Muscle layer of colon (tissue), 2 donors: ENCODE measurements at regions not wholly inside any gene's neighbourhood (a gene's known extent, or its start where the extent isn't known, plus 50 kb on each side); places are given as distances from the start of the nearest gene placed in this dataset.

Source experiments
- H3K27ac ChIP-seq: one replicate; pipeline ENCODE4 v1.7.0; 2013; ENCODE audit warnings: low read depth, mild to moderate bottlenecking, low read length, moderate library complexity
- H3K27me3 ChIP-seq, 2 donors: one replicate each; pipeline ENCODE4 v1.7.0; 2013; ENCODE audit warnings: low read length in 2 of 2, mild to moderate bottlenecking in 2 of 2; ENCODE audit not compliant: insufficient read depth in 2 of 2, control insufficient read depth in 1 of 2
- H3K36me3 ChIP-seq: one replicate; pipeline ENCODE4 v1.7.0; 2013; ENCODE audit warnings: mild to moderate bottlenecking, low read length; ENCODE audit not compliant: insufficient read depth
- H3K4me1 ChIP-seq: one replicate; pipeline ENCODE4 v1.7.0; 2013; ENCODE audit warnings: mild to moderate bottlenecking, low read length; ENCODE audit not compliant: insufficient read depth
- H3K4me3 ChIP-seq, 2 donors: one replicate each; pipeline ENCODE4 v1.7.0; 2013; ENCODE audit warnings: low read length in 2 of 2, low read depth in 1 of 2, mild to moderate bottlenecking in 1 of 2, moderate library complexity in 1 of 2
- H3K9ac ChIP-seq: one replicate; pipeline ENCODE4 v1.7.0; 2013; ENCODE audit warnings: low read length
- H3K9me3 ChIP-seq: one replicate; pipeline ENCODE4 v1.7.0; 2013; ENCODE audit warnings: mild to moderate bottlenecking, low read length
- donor health status: abdominal sarcoma.
- donor health status: Adenocarcinoma of cecum.

DNA sequence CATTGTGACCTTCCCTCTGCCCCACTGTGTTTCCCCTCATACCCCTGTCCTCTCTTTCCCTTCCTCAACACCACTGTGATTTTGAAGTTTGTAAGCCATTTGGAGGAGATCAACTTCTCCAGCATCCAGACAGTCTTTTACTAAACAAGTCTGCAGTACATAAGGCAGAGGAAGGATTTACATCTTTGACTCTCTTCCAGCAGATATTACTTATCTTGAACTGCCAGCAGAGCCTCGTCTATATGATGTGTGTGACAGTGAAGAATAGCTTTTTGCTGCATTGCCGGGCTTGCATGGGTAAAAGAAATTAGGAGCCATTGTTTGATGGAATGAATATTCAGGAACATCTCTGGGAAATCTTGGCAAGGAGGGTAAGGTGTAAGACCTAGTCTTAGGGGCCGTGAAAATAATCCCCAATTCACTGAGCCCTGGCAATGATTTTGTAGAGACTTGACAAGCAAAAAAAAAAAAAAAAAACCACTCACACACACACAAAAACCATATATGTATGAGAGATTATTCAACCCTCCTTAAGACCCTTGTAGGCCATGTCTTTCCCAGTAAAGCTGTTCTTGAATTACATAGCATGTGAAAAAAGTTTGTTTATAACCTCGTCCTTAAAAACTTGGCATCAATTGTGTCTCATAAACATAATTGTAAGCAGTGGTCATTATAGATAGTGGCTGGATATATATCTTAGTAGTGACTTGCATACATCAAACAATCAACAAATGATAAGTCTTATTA lies 903.9 kb downstream of the CDH11 start:
- Histone ChIP-seq H3K4me3 (no peak overlapping the region), H3K4me1 (no peaks in the 10 kb centered on the region), H3K27ac (no peak overlapping the region), H3K9ac (no peak overlapping the region), H3K36me3 (no peaks in the 10 kb centered on the region), H3K9me3 (no peaks in the 10 kb centered on the region), H3K27me3 (no peaks in the 10 kb centered on the region)

DNA sequence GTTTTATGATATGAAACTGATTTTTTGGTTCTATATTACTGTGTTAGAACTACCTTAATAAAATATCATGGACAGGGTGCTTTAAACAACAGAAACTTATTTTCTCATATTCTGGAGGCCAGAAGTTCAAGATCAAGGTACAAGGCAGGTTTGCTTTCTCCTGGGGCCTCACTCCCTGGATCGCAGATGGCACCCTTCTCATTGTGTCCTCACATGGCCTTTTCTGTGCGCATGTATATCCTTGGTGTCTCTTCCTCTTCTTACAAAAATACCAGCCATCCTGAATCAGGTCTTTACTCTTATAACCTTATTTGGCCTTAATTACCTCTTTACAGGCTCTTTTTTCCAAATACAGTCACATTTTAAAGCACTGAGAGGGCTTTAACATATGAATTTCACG lies 906.1 kb downstream of the CDH11 start:
- no peak overlapping the region for H3K4me3 ChIP-seq
- H3K9ac ChIP-seq = no peak overlapping the region
- no peak overlapping the region for H3K27ac ChIP-seq
- H3K36me3 ChIP-seq = no peaks in the 10 kb centered on the region
- H3K4me1 ChIP-seq = no peaks in the 10 kb centered on the region
- no peaks in the 10 kb centered on the region for H3K27me3 ChIP-seq
- no peaks in the 10 kb centered on the region for H3K9me3 ChIP-seq

DNA sequence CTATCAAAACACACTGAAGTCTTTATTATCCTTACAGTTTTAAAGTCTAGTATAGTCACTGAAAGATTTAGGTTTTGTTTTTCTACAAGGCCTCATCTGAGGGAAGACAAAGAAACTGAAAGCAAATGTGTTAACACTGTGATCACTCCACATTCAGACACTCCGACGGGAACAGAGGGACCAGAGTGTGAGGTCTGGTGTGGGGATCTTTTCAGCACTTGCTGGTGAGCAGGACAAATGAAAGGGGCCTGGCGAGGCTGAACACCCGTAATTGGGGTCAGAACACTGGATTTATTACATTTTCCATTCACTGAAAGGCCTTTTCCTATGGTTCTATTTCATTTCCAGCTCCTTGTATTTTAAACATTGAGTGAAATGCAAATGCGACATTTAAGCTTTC lies 910.5 kb downstream of the CDH11 start:
- Histone ChIP-seq H3K27me3 (no peaks in the 10 kb centered on the region), H3K27ac (no peak overlapping the region), H3K9ac (no peak overlapping the region), H3K4me1 (no peaks in the 10 kb centered on the region), H3K36me3 (no peaks in the 10 kb centered on the region), H3K4me3 (no peak overlapping the region), H3K9me3 (no peaks in the 10 kb centered on the region)

DNA sequence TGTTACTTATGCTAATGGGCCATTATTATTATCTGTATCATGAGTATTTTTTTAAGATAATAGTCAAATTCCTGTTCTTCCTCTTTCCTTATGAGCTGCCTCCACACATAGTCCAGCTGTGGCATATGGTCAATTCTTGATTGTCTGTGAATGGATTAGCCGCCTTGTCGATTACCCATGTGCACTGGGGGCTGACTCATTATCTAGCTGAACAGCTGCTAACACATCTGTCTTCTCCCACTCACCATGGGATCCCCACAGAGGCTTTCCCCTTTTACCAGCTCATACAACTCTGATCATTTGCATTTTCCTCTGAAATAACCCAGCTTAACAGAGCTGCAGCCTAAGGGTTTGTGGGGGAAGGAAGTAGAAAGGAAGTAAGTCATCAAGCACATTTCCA lies 915.0 kb downstream of the CDH11 start:
- no peaks in the 10 kb centered on the region for H3K36me3 ChIP-seq
- H3K9me3 ChIP-seq = no peaks in the 10 kb centered on the region
- no peaks in the 10 kb centered on the region for H3K4me1 ChIP-seq
- H3K9ac ChIP-seq = no peak overlapping the region
- H3K27ac ChIP-seq = no peak overlapping the region
- no peaks in the 10 kb centered on the region for H3K27me3 ChIP-seq
- H3K4me3 ChIP-seq = no peak overlapping the region

DNA sequence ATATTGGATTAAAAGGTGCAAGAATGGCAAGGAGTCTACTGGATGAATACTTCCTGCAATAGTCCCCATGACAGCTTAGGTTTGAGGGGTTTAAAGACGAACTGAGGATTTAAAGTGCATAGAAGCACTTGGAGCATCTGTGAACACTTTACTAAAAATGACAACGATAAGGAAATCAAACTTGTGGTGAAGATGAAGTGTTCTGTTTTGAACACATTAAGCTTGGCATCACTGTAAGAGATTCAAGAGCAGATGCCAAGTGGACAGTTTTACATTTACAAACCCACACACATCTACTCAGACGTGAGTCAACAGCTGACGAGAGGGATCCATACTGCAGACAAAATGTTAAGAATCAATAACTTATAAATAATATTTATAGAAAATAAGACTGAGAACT lies 918.7 kb downstream of the CDH11 start:
- Histone ChIP-seq H3K9ac (no peak overlapping the region), H3K4me3 (no peak overlapping the region), H3K9me3 (no peaks in the 10 kb centered on the region), H3K27ac (no peak overlapping the region), H3K4me1 (no peaks in the 10 kb centered on the region), H3K27me3 (no peaks in the 10 kb centered on the region), H3K36me3 (no peaks in the 10 kb centered on the region)

DNA sequence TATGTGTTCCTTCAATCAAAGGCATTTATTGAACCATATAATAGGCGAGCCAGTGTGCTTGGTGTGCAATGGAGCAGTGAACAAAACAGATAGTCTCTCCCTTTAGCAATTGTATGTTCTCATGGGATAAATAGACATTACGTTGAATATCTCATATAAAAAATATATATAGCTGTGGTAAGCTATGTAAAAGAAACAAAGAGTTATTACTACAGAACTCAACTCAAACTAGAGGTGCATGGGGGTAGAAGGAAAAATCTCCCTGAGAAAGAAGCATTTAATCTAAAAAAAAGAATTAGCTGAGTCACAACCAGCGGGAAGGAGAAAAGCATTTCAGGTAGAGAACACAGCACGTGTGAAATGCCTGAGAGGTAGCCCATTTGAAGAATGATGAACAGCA lies 919.3 kb downstream of the CDH11 start:
- no peaks in the 10 kb centered on the region for H3K27me3 ChIP-seq
- H3K4me1 ChIP-seq = no peaks in the 10 kb centered on the region
- no peak overlapping the region for H3K27ac ChIP-seq
- H3K4me3 ChIP-seq = no peak overlapping the region
- no peaks in the 10 kb centered on the region for H3K9me3 ChIP-seq
- H3K36me3 ChIP-seq = no peaks in the 10 kb centered on the region
- no peak overlapping the region for H3K9ac ChIP-seq

DNA sequence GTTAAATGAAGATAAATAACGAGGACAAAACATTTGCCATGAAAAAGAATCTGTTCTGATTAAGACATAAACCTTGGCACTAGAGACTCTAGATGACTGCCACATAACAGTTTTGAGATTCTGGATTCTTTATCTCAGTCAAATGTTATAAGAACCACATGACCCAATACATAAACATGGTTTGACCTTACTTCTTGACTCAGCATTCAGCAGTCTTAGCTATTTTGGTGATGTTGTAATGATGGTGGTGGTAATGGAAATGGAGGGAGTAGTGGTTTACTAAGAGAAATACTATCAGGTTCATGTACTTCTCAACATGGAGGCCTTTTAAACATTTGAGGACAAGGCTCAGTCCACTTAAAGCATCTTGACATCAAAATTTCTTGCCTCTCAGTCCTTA lies 925.4 kb downstream of the CDH11 start:
- no peaks in the 10 kb centered on the region for H3K4me1 ChIP-seq
- no peaks in the 10 kb centered on the region for H3K27me3 ChIP-seq
- no peaks in the 10 kb centered on the region for H3K9me3 ChIP-seq
- no peaks in the 10 kb centered on the region for H3K36me3 ChIP-seq
- H3K4me3 ChIP-seq = no peak overlapping the region
- H3K9ac ChIP-seq = no peak overlapping the region
- H3K27ac ChIP-seq = no peak overlapping the region

DNA sequence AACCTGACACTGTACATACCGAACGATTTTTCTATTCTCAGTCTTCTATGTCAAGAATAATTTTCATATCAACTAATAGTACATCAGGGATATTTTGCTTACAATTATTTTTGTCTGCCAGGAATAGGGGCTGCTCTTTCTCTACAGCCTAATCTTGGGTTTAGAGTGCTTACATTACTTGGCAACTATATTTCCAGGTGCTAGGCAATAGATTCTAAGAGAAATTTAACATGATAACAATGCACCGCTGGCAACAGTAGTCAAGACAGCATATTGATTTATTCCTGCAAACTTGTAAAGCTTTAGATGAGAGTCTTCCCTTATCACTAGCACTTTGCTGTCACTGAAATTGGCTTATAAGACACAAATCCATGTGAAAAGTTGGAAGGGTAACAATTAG lies 935.9 kb downstream of the CDH11 start:
- no peaks in the 10 kb centered on the region for H3K36me3 ChIP-seq
- H3K27me3 ChIP-seq = no peaks in the 10 kb centered on the region
- H3K4me1 ChIP-seq = no peaks in the 10 kb centered on the region
- H3K4me3 ChIP-seq = no peak overlapping the region
- no peak overlapping the region for H3K27ac ChIP-seq
- H3K9ac ChIP-seq = no peak overlapping the region
- no peaks in the 10 kb centered on the region for H3K9me3 ChIP-seq

DNA sequence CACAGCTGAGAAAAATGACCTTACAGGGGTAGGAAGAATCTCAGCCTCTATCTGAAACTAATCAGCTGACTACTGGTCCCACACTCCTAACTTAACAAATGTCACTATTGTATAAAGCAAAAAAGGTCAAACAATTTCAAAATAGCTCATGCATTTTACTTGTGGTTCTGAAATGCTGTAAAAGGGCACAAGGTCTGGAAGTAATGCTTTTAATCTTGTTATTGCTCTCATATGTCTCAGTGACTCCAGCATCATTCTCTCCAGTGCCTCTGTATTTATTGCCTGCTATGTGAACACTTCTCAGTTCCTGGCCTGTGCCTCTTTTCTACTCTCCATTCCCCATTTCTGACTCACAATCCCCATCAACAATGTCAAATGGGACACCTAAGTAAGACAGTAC lies 937.7 kb downstream of the CDH11 start:
- no peaks in the 10 kb centered on the region for H3K9me3 ChIP-seq
- no peaks in the 10 kb centered on the region for H3K36me3 ChIP-seq
- no peak overlapping the region for H3K4me3 ChIP-seq
- H3K4me1 ChIP-seq = no peaks in the 10 kb centered on the region
- H3K27me3 ChIP-seq = no peaks in the 10 kb centered on the region
- H3K27ac ChIP-seq = no peak overlapping the region
- H3K9ac ChIP-seq = no peak overlapping the region

DNA sequence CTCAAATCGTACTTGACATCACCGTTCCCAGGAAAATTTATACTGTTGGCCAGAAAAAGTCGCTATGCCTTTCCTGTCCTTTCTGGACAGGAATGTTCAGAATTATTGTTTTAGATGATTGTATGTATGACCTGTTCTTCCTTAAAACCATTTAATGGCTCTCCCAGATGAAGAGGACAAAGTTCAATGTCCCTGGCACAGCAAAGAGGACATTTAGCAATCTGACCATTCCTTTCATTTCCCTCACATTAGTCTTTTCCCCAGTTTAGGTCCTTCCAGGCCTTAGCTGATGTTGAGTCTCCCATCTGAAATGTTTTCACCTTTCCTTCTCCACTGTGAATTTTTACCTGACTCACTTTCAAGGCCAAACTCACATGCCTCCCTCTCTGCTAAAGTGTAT lies 938.9 kb downstream of the CDH11 start:
- Histone ChIP-seq H3K9me3 (no peaks in the 10 kb centered on the region), H3K27ac (no peak overlapping the region), H3K36me3 (no peaks in the 10 kb centered on the region), H3K9ac (no peak overlapping the region), H3K4me1 (no peaks in the 10 kb centered on the region), H3K27me3 (no peaks in the 10 kb centered on the region), H3K4me3 (no peak overlapping the region)

DNA sequence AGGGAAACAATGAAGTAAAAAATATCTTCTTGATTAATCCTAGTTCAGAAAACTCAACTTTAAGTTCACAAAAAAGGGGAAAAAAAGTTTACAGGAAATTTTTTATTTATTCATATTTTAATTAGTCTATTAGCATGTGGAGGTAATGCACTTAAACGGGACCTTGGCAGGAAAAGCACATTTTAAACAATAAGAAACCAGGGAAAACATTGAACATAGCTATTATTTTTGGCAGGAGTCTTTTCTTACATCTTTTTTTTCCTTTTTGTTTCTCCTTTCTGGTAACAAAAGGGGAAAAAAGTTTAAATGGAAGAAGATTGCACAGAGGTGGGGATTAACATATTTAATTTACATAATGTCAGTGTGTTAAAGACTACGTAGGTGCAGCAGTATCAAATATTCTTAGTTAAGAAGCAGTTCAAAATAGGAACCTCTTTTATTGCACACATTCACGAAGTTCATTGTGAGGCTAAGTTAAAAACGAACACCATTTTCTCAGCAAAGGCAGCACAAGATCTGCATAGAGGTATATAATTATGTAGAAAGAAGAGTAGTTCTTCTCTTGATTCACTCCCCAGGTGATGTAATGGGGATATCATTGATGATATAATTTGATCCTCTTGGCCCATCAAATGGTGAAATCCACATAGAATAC lies 940.5 kb downstream of the CDH11 start:
- H3K9ac ChIP-seq = no peak overlapping the region
- H3K4me3 ChIP-seq = no peak overlapping the region
- H3K27me3 ChIP-seq = no peaks in the 10 kb centered on the region
- no peaks in the 10 kb centered on the region for H3K9me3 ChIP-seq
- no peaks in the 10 kb centered on the region for H3K4me1 ChIP-seq
- no peaks in the 10 kb centered on the region for H3K36me3 ChIP-seq
- no peak overlapping the region for H3K27ac ChIP-seq
